Endodermal cell (in vitro differentiated cells): ENCODE measurements at regions not wholly inside any gene's neighbourhood (a gene's known extent, or its start where the extent isn't known, plus 50 kb on each side); places are given as distances from the start of the nearest gene placed in this dataset.

ENCODE experiments used
- DNase-seq: peaks from one replicate; pipeline ENCODE4 v3.0.0-alpha.2; 2017
- H3K27ac ChIP-seq: 2 replicates; pipeline ENCODE4 v1.5.1; 2013; ENCODE audit warnings: mild to moderate bottlenecking, low read depth, low read length, moderate library complexity
- H3K27me3 ChIP-seq: 2 replicates; pipeline ENCODE4 v1.6.1; 2013; ENCODE audit warnings: mild to moderate bottlenecking, low read length, moderate library complexity; ENCODE audit not compliant: insufficient read depth, control insufficient read depth, poor library complexity, severe bottlenecking
- H3K36me3 ChIP-seq: 2 replicates; pipeline ENCODE4 v1.7.0; 2013; ENCODE audit warnings: mild to moderate bottlenecking, low read length, moderate library complexity; ENCODE audit not compliant: control insufficient read depth, insufficient read depth
- H3K4me1 ChIP-seq: one replicate; pipeline ENCODE4 v1.7.0; 2013; ENCODE audit warnings: low read length; ENCODE audit not compliant: control insufficient read depth, insufficient read depth
- H3K4me3 ChIP-seq: 2 replicates; pipeline ENCODE4 v1.5.1; 2013; ENCODE audit warnings: mild to moderate bottlenecking, low read length, moderate library complexity
- H3K9ac ChIP-seq: 2 replicates; pipeline ENCODE4 v1.6.1; 2013; ENCODE audit warnings: mild to moderate bottlenecking, low read length, moderate library complexity; ENCODE audit not compliant: poor library complexity, severe bottlenecking; ENCODE audit errors: extremely low read depth
- H3K9me3 ChIP-seq: 2 replicates; pipeline ENCODE4 v1.6.1; 2013; ENCODE audit warnings: mild to moderate bottlenecking, low read length, moderate library complexity; ENCODE audit not compliant: control insufficient read depth
- H3K27ac Mint-ChIP-seq: 2 replicates; pipeline ENCODE4 v1.8.0; 2020; ENCODE audit warnings: mixed read lengths
- H3K27me3 Mint-ChIP-seq: 2 replicates; pipeline ENCODE4 v1.8.0; 2021; ENCODE audit warnings: mild to moderate bottlenecking, mixed read lengths; ENCODE audit not compliant: insufficient read depth
- H3K36me3 Mint-ChIP-seq: 2 replicates; pipeline ENCODE4 v1.8.0; 2020; ENCODE audit warnings: low read depth, mixed read lengths
- H3K4me1 Mint-ChIP-seq: 2 replicates; pipeline ENCODE4 v1.8.0; 2020; ENCODE audit warnings: mixed read lengths
- H3K4me3 Mint-ChIP-seq: 2 replicates; pipeline ENCODE4 v1.8.0; 2020; ENCODE audit warnings: mild to moderate bottlenecking, moderate library complexity, mixed read lengths
- H3K9me3 Mint-ChIP-seq: 2 replicates; pipeline ENCODE4 v1.8.0; 2020; ENCODE audit warnings: mild to moderate bottlenecking, mixed read lengths
- CTCF ChIP-seq: fragments of 200-600 bp; sonication (generic); conservative IDR thresholded peaks from 2 replicates; pipeline ENCODE4 v1.5.0; 2021; ENCODE audit warnings: antibody characterized with exemption, mild to moderate bottlenecking
- WGBS, 2 experiments: methylation state at CpG; one replicate each; pipeline versions ENCODE4 v1.1.5 to v1.1.7; 2013; ENCODE audit warnings: missing lambda C conversion rate in 2 of 2, mixed read lengths in 1 of 2; ENCODE audit not compliant: insufficient coverage in 1 of 2, insufficient read length in 1 of 2; 5-methylcytosine and 5-hydroxymethylcytosine counted together

DNA sequence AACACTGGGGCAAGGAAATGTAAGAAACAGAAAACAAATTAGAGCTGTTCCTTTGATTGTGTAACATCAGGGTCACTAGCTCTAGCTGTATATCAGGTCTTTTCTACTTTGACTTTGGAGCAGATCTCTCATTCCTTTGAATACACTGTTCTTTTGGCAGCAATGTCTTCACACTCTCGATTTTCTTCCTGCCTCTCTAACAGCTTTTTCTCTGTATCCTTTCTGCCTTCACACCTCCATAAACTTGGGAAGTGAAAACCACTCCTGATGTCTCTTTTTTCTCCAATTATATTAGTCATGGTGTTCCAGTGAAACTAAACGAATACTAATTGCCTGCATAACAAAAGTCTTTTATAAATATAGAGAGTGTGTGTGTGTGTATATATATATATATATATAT lies 1458.0 kb downstream of the NCAM2 start:
- 71 to 86% methylated on average over 1 of the region's 2 CpGs for WGBS, 2 experiments
- no peak overlapping the region for H3K4me3 Mint-ChIP-seq
- Histone ChIP-seq H3K36me3 (no peaks in the 10 kb centered on the region), H3K27me3 (no peaks in the 10 kb centered on the region), H3K4me1 (no peaks in the 10 kb centered on the region), H3K9me3 (no peaks in the 10 kb centered on the region), H3K9ac (no peak overlapping the region), H3K27ac (no peak overlapping the region), H3K4me3 (no peak overlapping the region)
- H3K9me3 Mint-ChIP-seq = no peaks in the 10 kb centered on the region
- H3K4me1 Mint-ChIP-seq = no peaks in the 10 kb centered on the region
- H3K36me3 Mint-ChIP-seq = no peaks in the 10 kb centered on the region
- DNase-seq = no peak
- TF ChIP-seq CTCF = no peak
- peaks cover 1% of the 10 kb centered on the region for H3K27me3 Mint-ChIP-seq
- no peak overlapping the region for H3K27ac Mint-ChIP-seq

- no peaks in the 10 kb centered on the region for H3K36me3 Mint-ChIP-seq
- Histone ChIP-seq H3K4me1 (no peaks in the 10 kb centered on the region), H3K9me3 (no peaks in the 10 kb centered on the region), H3K27me3 (no peaks in the 10 kb centered on the region), H3K27ac (no peak overlapping the region), H3K9ac (no peak overlapping the region), H3K36me3 (no peaks in the 10 kb centered on the region), H3K4me3 (no peak overlapping the region)
- DNase-seq = no peak
- H3K27me3 Mint-ChIP-seq = no peaks in the 10 kb centered on the region
- H3K4me3 Mint-ChIP-seq = no peak overlapping the region
- H3K27ac Mint-ChIP-seq = no peak overlapping the region
- 92% methylated on average over 1 of the region's 1 CpG; no CpG with 5 or more reads in 1 of the 2 experiments for WGBS, 2 experiments
- peaks cover 6% of the 10 kb centered on the region for H3K9me3 Mint-ChIP-seq
- TF ChIP-seq CTCF = no peak
- H3K4me1 Mint-ChIP-seq = no peaks in the 10 kb centered on the region
These were observed 1470.7 kb downstream of the NCAM2 start for GRCh38 chr21:22468893-22469292.

DNA sequence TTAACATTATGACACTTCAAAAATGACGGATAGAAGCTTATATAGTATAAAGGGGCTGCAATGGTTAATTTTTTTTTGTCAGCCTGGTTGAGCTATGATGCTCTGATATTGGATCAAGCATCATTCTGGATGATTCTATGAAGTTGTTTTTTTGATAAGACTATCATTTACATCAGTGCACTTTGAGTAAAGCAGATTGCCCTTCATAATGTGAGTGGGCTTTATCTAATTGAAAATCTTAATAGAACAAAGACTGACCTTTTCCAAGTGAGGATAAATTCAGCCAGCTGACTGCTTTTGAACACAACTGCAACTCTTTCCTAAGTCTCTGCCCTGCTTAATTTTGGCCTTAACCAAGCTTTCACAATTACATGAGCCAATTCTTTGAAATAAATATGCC lies 1476.2 kb downstream of the NCAM2 start:
- H3K9me3 ChIP-seq = peaks cover 8% of the 10 kb centered on the region
- peaks cover 9% of the 10 kb centered on the region for H3K9me3 Mint-ChIP-seq
- H3K27ac Mint-ChIP-seq = no peak overlapping the region
- no peak for DNase-seq
- H3K4me1 ChIP-seq = no peaks in the 10 kb centered on the region
- H3K27me3 ChIP-seq = no peaks in the 10 kb centered on the region
- no peak overlapping the region for H3K27ac ChIP-seq
- H3K4me1 Mint-ChIP-seq = no peaks in the 10 kb centered on the region
- H3K4me3 ChIP-seq = no peak overlapping the region
- no peaks in the 10 kb centered on the region for H3K36me3 ChIP-seq
- no peak overlapping the region for H3K9ac ChIP-seq
- no peak overlapping the region for H3K4me3 Mint-ChIP-seq
- no peak for TF ChIP-seq CTCF
- WGBS, 2 experiments = 81 to 100% methylated on average over 1 of the region's 1 CpG
- H3K36me3 Mint-ChIP-seq = no peaks in the 10 kb centered on the region
- no peaks in the 10 kb centered on the region for H3K27me3 Mint-ChIP-seq
